Cardiac muscle cell (in vitro differentiated cells and primary cell): ENCODE measurements at regions not wholly inside any gene's neighbourhood (a gene's known extent, or its start where the extent isn't known, plus 50 kb on each side); places are given as distances from the start of the nearest gene placed in this dataset.

ENCODE experiments used
- DNase-seq, 2 donors: peaks; one replicate each; pipeline versions ENCODE4 v3.0.0 to v3.0.0-alpha.2; 2010 to 2017; ENCODE audit warnings: low read depth in 1 of 2, low spot score in 1 of 2
- H3K27ac ChIP-seq: fragments of 200-600 bp; sonication (generic); 2 replicates; pipeline ENCODE4 v1.5.1; 2016
- H3K27me3 ChIP-seq: fragments of 200-600 bp; sonication (generic); 2 replicates; pipeline ENCODE4 v1.6.0; 2016; ENCODE audit warnings: control low read depth
- H3K36me3 ChIP-seq: fragments of 200-600 bp; sonication (generic); 2 replicates; pipeline ENCODE4 v1.5.1; 2016; ENCODE audit warnings: control low read depth
- H3K4me1 ChIP-seq: fragments of 200-600 bp; sonication (generic); 2 replicates; pipeline ENCODE4 v1.8.1; 2017; ENCODE audit warnings: low read depth, mild to moderate bottlenecking, mixed run types
- H3K4me3 ChIP-seq: fragments of 200-600 bp; sonication (generic); 2 replicates; pipeline ENCODE4 v1.5.1; 2016; ENCODE audit warnings: mild to moderate bottlenecking
- H3K9me3 ChIP-seq: fragments of 200-600 bp; sonication (generic); 2 replicates; pipeline ENCODE4 v1.5.1; 2017; ENCODE audit warnings: low read depth, mild to moderate bottlenecking, control low read depth
- TF ChIP-seq, protein P1 (sequence below): IDR thresholded peaks from 2 replicates; pipeline ENCODE4 v1.5.1; 2012; ENCODE audit warnings: low read depth, mild to moderate bottlenecking, low read length

DNA sequence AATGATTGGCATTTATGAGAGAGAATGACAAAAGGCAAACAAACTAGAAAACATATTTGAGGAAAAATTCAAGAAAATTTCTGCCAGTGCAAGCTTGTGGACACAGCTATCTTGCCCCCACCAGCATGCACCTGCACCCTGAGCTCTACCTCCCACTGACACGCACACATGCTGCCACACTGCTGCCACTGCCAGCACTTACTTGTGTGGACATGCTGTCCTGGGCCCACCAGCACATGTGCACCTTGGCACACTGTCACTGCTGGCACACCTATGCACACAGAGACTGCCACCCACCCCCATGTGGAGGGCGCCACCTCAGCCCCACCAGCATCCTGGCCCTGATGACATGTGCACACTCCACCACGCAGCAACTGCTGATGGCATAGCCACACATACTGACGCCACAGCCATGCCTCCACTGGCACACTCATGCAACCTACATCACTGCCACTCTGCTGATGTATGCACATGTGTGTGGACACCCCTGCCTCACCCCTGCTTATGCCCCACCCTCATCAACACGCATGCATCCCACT is 475.0 kb downstream of the SOX5 start:
- Histone ChIP-seq H3K4me3 (no peak overlapping the region), H3K9me3 (no peaks in the 10 kb centered on the region), H3K36me3 (no peaks in the 10 kb centered on the region), H3K4me1 (no peaks in the 10 kb centered on the region), H3K27me3 (no peaks in the 10 kb centered on the region), H3K27ac (no peak overlapping the region)
- TF ChIP-seq, protein P1, sequence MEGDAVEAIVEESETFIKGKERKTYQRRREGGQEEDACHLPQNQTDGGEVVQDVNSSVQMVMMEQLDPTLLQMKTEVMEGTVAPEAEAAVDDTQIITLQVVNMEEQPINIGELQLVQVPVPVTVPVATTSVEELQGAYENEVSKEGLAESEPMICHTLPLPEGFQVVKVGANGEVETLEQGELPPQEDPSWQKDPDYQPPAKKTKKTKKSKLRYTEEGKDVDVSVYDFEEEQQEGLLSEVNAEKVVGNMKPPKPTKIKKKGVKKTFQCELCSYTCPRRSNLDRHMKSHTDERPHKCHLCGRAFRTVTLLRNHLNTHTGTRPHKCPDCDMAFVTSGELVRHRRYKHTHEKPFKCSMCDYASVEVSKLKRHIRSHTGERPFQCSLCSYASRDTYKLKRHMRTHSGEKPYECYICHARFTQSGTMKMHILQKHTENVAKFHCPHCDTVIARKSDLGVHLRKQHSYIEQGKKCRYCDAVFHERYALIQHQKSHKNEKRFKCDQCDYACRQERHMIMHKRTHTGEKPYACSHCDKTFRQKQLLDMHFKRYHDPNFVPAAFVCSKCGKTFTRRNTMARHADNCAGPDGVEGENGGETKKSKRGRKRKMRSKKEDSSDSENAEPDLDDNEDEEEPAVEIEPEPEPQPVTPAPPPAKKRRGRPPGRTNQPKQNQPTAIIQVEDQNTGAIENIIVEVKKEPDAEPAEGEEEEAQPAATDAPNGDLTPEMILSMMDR: no peak
- DNase-seq: no peak
